Peyer's patch (tissue), 4 donors: ENCODE measurements at regions not wholly inside any gene's neighbourhood (a gene's known extent, or its start where the extent isn't known, plus 50 kb on each side); places are given as distances from the start of the nearest gene placed in this dataset.

Experiments used
- DNase-seq, 3 donors: peaks; one replicate each; pipeline ENCODE4 v3.0.0-alpha.2; 2017 to 2019
- H3K27ac ChIP-seq, 4 donors: fragments of 200-600 bp; sonication (generic); one replicate each; pipeline ENCODE4 v1.5.1; 2016 to 2019
- H3K27me3 ChIP-seq, 2 donors: fragments of 200-600 bp; sonication (generic); one replicate each; pipeline ENCODE4 v1.5.1; 2019
- H3K36me3 ChIP-seq, 3 donors: fragments of 200-600 bp; sonication (generic); one replicate each; pipeline ENCODE4 v1.5.1; 2016 to 2019
- H3K4me1 ChIP-seq, 4 donors: fragments of 200-600 bp; sonication (generic); one replicate each; pipeline ENCODE4 v1.5.1; 2016 to 2019
- H3K4me3 ChIP-seq, 4 donors: fragments of 200-600 bp; sonication (generic); 1 replicate in 3 of 4; 2 replicates in 1 of 4; pipeline ENCODE4 v1.5.1; 2016 to 2019; ENCODE audit warnings: mild to moderate bottlenecking in 1 of 4
- H3K9me3 ChIP-seq, 4 donors: fragments of 200-600 bp; sonication (generic); one replicate each; pipeline ENCODE4 v1.5.1; 2016 to 2019; ENCODE audit warnings: mild to moderate bottlenecking in 1 of 4
- POLR2A ChIP-seq, 2 donors: fragments of 450-650 bp; IDR thresholded peaks; one replicate each; pipeline ENCODE4 v1.5.1; 2017; ENCODE audit warnings: antibody characterized with exemption in 2 of 2, mild to moderate bottlenecking in 2 of 2, moderate library complexity in 2 of 2
- TF ChIP-seq, protein P1 (sequence below), 6 experiments: fragments of 450-650 bp in 4 of 6; fragments of 200-600 bp in 2 of 6; sonication (generic) in 1 of 6; IDR thresholded peaks; one replicate each; pipeline ENCODE4 v1.5.1; 2017 to 2019; ENCODE audit warnings: antibody characterized with exemption in 6 of 6, mild to moderate bottlenecking in 3 of 6, moderate library complexity in 1 of 6

DNA sequence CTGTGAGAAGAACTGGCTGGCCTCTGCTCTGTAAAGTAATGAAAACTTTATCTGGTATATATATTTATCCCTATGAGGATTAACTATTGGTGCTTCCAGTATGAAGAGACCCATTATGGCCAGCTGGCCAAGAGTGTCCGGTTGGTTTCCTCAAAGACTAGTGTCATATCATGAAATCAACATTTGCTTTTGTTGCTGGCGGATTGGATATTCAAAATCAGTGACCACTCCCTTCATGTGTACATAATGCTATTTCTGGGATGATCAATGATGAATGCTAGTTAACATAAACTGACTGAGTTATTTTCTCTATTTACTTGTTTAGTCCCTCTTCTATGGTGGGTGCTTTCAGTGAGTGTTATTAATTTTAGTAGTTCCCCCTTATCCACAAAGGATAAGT lies 60.8 kb upstream of the NUDT12 start:
- no peaks in the 10 kb centered on the region for H3K4me1 ChIP-seq
- DNase-seq = no peak
- no peaks in the 10 kb centered on the region for H3K27me3 ChIP-seq
- no peak overlapping the region for H3K27ac ChIP-seq
- H3K9me3 ChIP-seq = no peaks in the 10 kb centered on the region
- TF ChIP-seq POLR2A (IDR thresholded peaks at IDR 0.05) = no peak
- TF ChIP-seq, protein P1, sequence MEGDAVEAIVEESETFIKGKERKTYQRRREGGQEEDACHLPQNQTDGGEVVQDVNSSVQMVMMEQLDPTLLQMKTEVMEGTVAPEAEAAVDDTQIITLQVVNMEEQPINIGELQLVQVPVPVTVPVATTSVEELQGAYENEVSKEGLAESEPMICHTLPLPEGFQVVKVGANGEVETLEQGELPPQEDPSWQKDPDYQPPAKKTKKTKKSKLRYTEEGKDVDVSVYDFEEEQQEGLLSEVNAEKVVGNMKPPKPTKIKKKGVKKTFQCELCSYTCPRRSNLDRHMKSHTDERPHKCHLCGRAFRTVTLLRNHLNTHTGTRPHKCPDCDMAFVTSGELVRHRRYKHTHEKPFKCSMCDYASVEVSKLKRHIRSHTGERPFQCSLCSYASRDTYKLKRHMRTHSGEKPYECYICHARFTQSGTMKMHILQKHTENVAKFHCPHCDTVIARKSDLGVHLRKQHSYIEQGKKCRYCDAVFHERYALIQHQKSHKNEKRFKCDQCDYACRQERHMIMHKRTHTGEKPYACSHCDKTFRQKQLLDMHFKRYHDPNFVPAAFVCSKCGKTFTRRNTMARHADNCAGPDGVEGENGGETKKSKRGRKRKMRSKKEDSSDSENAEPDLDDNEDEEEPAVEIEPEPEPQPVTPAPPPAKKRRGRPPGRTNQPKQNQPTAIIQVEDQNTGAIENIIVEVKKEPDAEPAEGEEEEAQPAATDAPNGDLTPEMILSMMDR (IDR thresholded peaks at IDR 0.05) = no peak
- no peaks in the 10 kb centered on the region for H3K36me3 ChIP-seq
- no peak overlapping the region for H3K4me3 ChIP-seq

DNA sequence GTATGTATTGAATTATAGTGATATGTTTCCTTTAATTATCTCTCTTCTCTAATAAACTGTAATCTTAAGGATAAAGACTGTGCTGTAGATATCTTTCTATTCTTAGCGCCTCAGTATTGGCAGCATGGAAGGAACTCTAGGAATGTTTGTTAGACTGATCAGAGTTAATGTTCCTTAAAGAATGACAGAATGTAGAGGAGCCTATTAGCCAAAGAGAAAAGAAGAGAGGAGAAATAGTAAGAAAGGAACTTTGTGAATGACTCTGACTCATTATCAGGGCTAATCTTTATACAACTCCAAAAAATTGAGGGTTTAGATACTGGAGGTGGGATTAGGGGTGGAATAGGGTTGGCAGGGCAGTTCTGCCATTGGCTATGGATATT lies 59.0 kb upstream of the NUDT12 start:
- H3K4me3 ChIP-seq = no peak overlapping the region
- no peaks in the 10 kb centered on the region for H3K4me1 ChIP-seq
- no peak for TF ChIP-seq POLR2A (IDR thresholded peaks at IDR 0.05)
- TF ChIP-seq, protein P1 (IDR thresholded peaks at IDR 0.05) = no peak
- no peak for DNase-seq
- H3K36me3 ChIP-seq = no peaks in the 10 kb centered on the region
- H3K9me3 ChIP-seq = no peaks in the 10 kb centered on the region
- H3K27me3 ChIP-seq = no peaks in the 10 kb centered on the region
- no peak overlapping the region for H3K27ac ChIP-seq

DNA sequence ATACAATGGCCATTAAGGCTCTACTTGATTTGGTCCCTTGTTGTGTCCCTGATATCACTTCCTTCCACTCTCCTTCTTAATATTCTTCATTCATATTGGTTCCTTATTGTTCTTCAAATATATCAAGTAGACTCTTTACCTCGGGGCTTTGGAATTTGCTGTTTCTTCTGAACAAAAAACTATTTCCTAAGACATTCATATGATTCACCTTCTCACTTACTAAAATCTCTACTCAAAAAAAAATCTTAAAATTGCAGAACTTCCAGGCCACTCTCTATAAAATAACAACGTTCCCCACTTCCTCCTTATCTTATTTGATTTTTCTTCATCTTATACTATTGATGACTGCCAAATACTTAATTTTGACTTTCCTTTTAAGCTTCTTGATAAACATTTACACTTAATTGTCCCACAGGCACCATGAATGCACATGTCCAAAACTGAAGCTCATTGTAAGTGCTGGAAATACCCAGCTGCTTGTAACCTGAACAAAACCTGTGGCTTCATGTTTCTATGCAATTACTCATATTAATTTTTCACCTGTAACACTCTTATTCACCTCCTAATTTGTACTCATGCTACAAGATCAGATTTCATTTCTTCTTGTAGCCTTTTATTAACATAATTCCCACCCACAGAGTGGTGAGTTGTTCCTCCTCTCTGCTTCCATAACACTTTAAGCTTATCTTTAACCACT lies 58.4 kb upstream of the NUDT12 start:
- no peak overlapping the region for H3K4me3 ChIP-seq
- H3K27me3 ChIP-seq = no peaks in the 10 kb centered on the region
- H3K9me3 ChIP-seq = no peaks in the 10 kb centered on the region
- H3K4me1 ChIP-seq = no peaks in the 10 kb centered on the region
- H3K36me3 ChIP-seq = no peaks in the 10 kb centered on the region
- no peak overlapping the region for H3K27ac ChIP-seq
- TF ChIP-seq, protein P1 (IDR thresholded peaks at IDR 0.05) = no peak
- no peak for TF ChIP-seq POLR2A (IDR thresholded peaks at IDR 0.05)
- no peak for DNase-seq

DNA sequence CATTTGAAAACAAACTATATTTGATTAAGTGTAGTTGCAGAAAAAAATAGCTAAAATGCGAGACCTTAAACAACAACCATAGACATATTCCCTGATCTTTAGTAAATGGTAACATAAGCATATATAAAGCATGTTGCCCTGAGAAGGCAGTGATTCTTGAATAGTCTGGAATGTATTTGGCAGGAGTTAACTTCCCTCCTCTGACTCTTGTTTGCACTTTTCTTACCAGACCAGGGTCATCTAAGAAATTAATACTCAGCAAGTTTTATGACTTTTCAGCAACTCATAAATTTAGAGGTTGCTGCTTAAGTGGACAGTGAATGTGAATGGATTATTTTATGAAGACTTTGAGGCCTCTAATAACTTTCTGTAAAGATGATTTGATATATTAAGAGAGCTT lies 55.3 kb upstream of the NUDT12 start:
- Histone ChIP-seq H3K27me3 (no peaks in the 10 kb centered on the region), H3K9me3 (no peaks in the 10 kb centered on the region), H3K27ac (no peak overlapping the region), H3K4me1 (no peaks in the 10 kb centered on the region), H3K36me3 (no peaks in the 10 kb centered on the region), H3K4me3 (no peak overlapping the region)
- TF ChIP-seq, protein P1 (IDR thresholded peaks at IDR 0.05) = no peak
- no peak for TF ChIP-seq POLR2A (IDR thresholded peaks at IDR 0.05)
- no peak for DNase-seq

GRCh38 chr5:103617090-103617489 lies 54.5 kb upstream of the NUDT12 start:
- DNase-seq = no peak
- Histone ChIP-seq H3K36me3 (no peaks in the 10 kb centered on the region), H3K4me3 (no peak overlapping the region), H3K9me3 (no peaks in the 10 kb centered on the region), H3K27me3 (no peaks in the 10 kb centered on the region), H3K27ac (no peak overlapping the region), H3K4me1 (no peaks in the 10 kb centered on the region)
- TF ChIP-seq, protein P1 (IDR thresholded peaks at IDR 0.05) = no peak
- no peak for TF ChIP-seq POLR2A (IDR thresholded peaks at IDR 0.05)

GRCh38 chr5:103612545-103612944 lies 50.0 kb upstream of the NUDT12 start:
- no peak for DNase-seq
- TF ChIP-seq POLR2A (IDR thresholded peaks at IDR 0.05) = no peak
- TF ChIP-seq, protein P1 (IDR thresholded peaks at IDR 0.05) = no peak
- Histone ChIP-seq H3K27ac (no peak overlapping the region), H3K27me3 (no peaks in the 10 kb centered on the region), H3K9me3 (no peaks in the 10 kb centered on the region), H3K4me3 (no peak overlapping the region), H3K4me1 (no peaks in the 10 kb centered on the region), H3K36me3 (no peaks in the 10 kb centered on the region)
